ENCODE measurements at regions not wholly inside any gene's neighbourhood (a gene's known extent, or its start where the extent isn't known, plus 50 kb on each side); places are given as distances from the start of the nearest gene placed in this dataset.
"Not testable (repeated sequence)": the region's sequence is repeated elsewhere in the genome, so short reads cannot be mapped to it uniquely, and the experiment has no call there.

GRCh38 chr21:10412928-10413246 lies 108.5 kb upstream of the TPTE start:
- TF ChIP-seq CTCF (conservative IDR thresholded peaks at IDR 0.05; ENCODE audit: low read depth, low read length); MXI1 (IDR thresholded peaks at IDR 0.05; ENCODE audit: borderline replicate concordance, low read depth, low read length); POLR2A (IDR thresholded peaks at IDR 0.05; ENCODE audit: low read depth, low read length); BHLHE40 (IDR thresholded peaks at IDR 0.05; ENCODE audit: low read depth, low read length); RFX5 (IDR thresholded peaks at IDR 0.05; ENCODE audit: low read depth, low read length); RAD21 (IDR thresholded peaks at IDR 0.05; ENCODE audit: low read length): not testable (repeated sequence)
- TF ChIP-seq, protein P1, sequence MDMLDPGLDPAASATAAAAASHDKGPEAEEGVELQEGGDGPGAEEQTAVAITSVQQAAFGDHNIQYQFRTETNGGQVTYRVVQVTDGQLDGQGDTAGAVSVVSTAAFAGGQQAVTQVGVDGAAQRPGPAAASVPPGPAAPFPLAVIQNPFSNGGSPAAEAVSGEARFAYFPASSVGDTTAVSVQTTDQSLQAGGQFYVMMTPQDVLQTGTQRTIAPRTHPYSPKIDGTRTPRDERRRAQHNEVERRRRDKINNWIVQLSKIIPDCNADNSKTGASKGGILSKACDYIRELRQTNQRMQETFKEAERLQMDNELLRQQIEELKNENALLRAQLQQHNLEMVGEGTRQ (IDR thresholded peaks at IDR 0.05; ENCODE audit: low read depth, low read length): not testable (repeated sequence)

All from IMR-90 (cell line).